GM12878 (cell line): ENCODE measurements at regions not wholly inside any gene's neighbourhood (a gene's known extent, or its start where the extent isn't known, plus 50 kb on each side); places are given as distances from the start of the nearest gene placed in this dataset.

ENCODE experiments used
- ATAC-seq: fragments of 200-7000 bp; cut with Tn5 transposase; 3 replicates; pipeline ENCODE4 v1.9.1; 2020; ENCODE audit warnings: mild to moderate bottlenecking, moderate library complexity
- BruUV-seq: library from RNA; stranded (reverse); fragments of 400-500 nt; replicated peaks from 2 replicates; lab custom pipeline; 2021; lab: Mats Ljungman, UMichigan
- CTCF ChIA-PET: fragments of 300-600 bp; sonication (Branson Sonifier 250); formaldehyde crosslinking; extraction: SDS; loops from one replicate; lab custom pipeline; 2021; ENCODE audit warnings: inconsistent platforms; lab: Yijun Ruan, JAX
- POLR2A ChIA-PET: fragments of 350-600 bp; formaldehyde crosslinking; extraction: SDS; loops from one replicate; lab custom pipeline; 2021; ENCODE audit warnings: inconsistent platforms; lab: Charles Lee
- RAD21 ChIA-PET: fragments of 300-600 bp; sonication (Branson Sonifier 250); formaldehyde crosslinking; loops from one replicate; lab custom pipeline; 2023; ENCODE audit warnings: antibody characterized with exemption; ENCODE audit not compliant: unreplicated experiment; lab: Charles Lee
- SMC1A ChIA-PET: fragments of 300-600 bp; sonication (Branson Sonifier 250); formaldehyde crosslinking; loops from one replicate; lab custom pipeline; 2023; ENCODE audit not compliant: unreplicated experiment, uncharacterized antibody; lab: Charles Lee
- DNase-seq: peaks from one replicate; pipeline ENCODE4 v3.0.0-alpha.2; 2011; ENCODE audit warnings: low read depth, low spot score
- FAIRE-seq: peaks from 3 replicates; lab custom pipeline; 2011; peaks lifted over from hg19 to GRCh38; lab: Jason Lieb, UNC
- H2AFZ ChIP-seq: 2 replicates; pipeline ENCODE4 v1.6.0; 2011; ENCODE audit warnings: low read depth, low read length, control low read depth; ENCODE audit not compliant: control insufficient read depth
- H3K27ac ChIP-seq: 2 replicates; pipeline ENCODE4 v1.5.1; 2011; ENCODE audit warnings: control low read depth; ENCODE audit not compliant: control insufficient read depth, insufficient read depth
- H3K27me3 ChIP-seq, 2 experiments: replicated peaks in 1 of 2; 2 replicates each; pipeline versions ENCODE4 v1.6.0 to v1.6.1; 2011; ENCODE audit warnings: low read length in 1 of 2; ENCODE audit not compliant: control insufficient read depth in 2 of 2, insufficient read depth in 2 of 2
- H3K36me3 ChIP-seq, 2 experiments: 2 replicates each; pipeline ENCODE4 v1.5.1; 2011; ENCODE audit warnings: low read length in 1 of 2; ENCODE audit not compliant: control insufficient read depth in 2 of 2, insufficient read depth in 2 of 2
- H3K4me1 ChIP-seq: 2 replicates; pipeline ENCODE4 v1.6.1; 2011; ENCODE audit warnings: mild to moderate bottlenecking, low read length, moderate library complexity, mixed read lengths; ENCODE audit not compliant: control insufficient read depth, insufficient read depth
- H3K4me2 ChIP-seq: 2 replicates; pipeline ENCODE4 v1.6.0; 2011; ENCODE audit warnings: control low read depth; ENCODE audit not compliant: control insufficient read depth, insufficient read depth
- H3K4me3 ChIP-seq: fragments of 200-600 bp; sonication (generic); 2 replicates; pipeline ENCODE4 v1.5.1; 2016
- H3K79me2 ChIP-seq: 2 replicates; pipeline ENCODE4 v1.6.0; 2011; ENCODE audit warnings: low read length; ENCODE audit not compliant: control insufficient read depth, insufficient read depth
- H3K9ac ChIP-seq: 2 replicates; pipeline ENCODE4 v1.8.0; 2011; ENCODE audit warnings: low read length, control low read depth, mixed read lengths; ENCODE audit not compliant: control insufficient read depth, insufficient read depth
- H3K9me3 ChIP-seq: replicated peaks from 3 replicates; pipeline ENCODE4 v1.5.1; 2011; ENCODE audit warnings: mild to moderate bottlenecking, low read length; ENCODE audit not compliant: control insufficient read depth, insufficient read depth
- H4K20me1 ChIP-seq: 2 replicates; pipeline ENCODE4 v1.6.0; 2011; ENCODE audit not compliant: control insufficient read depth, insufficient read depth
- EP300 ChIP-seq, 2 experiments: fragments of 150-350 bp in 1 of 2; IDR thresholded peaks; 2 replicates each; pipeline ENCODE4 v1.6.1; 2011 to 2012; ENCODE audit warnings: low read depth in 2 of 2, low read length in 2 of 2, borderline replicate concordance in 1 of 2, improper control_type of control experiment in 1 of 2, inconsistent platforms in 1 of 2; ENCODE audit not compliant: control insufficient read depth in 1 of 2
- FOXM1 ChIP-seq: IDR thresholded peaks from 2 replicates; pipeline ENCODE4 v1.6.1; 2012; ENCODE audit warnings: low read depth, mild to moderate bottlenecking, inconsistent platforms, low read length, moderate library complexity
- HDGF ChIP-seq: fragments of 450-650 bp; IDR thresholded peaks from 2 replicates; pipeline ENCODE4 v1.6.1; 2016; ENCODE audit warnings: antibody characterized with exemption
- KDM1A ChIP-seq: fragments of 200-600 bp; sonication (generic); IDR thresholded peaks from 2 replicates; pipeline ENCODE4 v1.6.1; 2016; ENCODE audit warnings: borderline replicate concordance
- POU2F2 ChIP-seq: IDR thresholded peaks from 3 replicates; pipeline ENCODE4 v1.6.1; 2011; ENCODE audit warnings: low read depth, mild to moderate bottlenecking, low read length, borderline replicate concordance
- SREBF1 ChIP-seq: IDR thresholded peaks from 2 replicates; pipeline ENCODE4 v1.6.1; 2012; ENCODE audit warnings: mild to moderate bottlenecking, low read length
- WGBS: methylation state at CpG from one replicate; pipeline ENCODE4 v1.1.6; 2016; ENCODE audit warnings: low lambda C conversion rate; ENCODE audit not compliant: insufficient replicate concordance, insufficient coverage; ENCODE audit errors: missing lambda C conversion rate; 5-methylcytosine and 5-hydroxymethylcytosine counted together
- in situ Hi-C: fragments of 300-500 bp; cut with MboI; formaldehyde crosslinking; loops from 9 replicates; pipeline ENCODE4 v1.14.3; 2018; ENCODE audit warnings: mixed read lengths
- intact Hi-C: fragments of 100-400 bp; cut with micrococcal nuclease; formaldehyde crosslinking; loops from one replicate; pipeline ENCODE4 v1.14.2; 2022; ENCODE audit not compliant: unreplicated experiment
- TF ChIP-seq, protein P1 (sequence below): IDR thresholded peaks from 2 replicates; pipeline ENCODE4 v1.6.1; 2012; ENCODE audit warnings: mild to moderate bottlenecking, low read depth, low read length
- TF ChIP-seq, protein P2 (sequence below): IDR thresholded peaks from 2 replicates; pipeline ENCODE4 v1.6.1; 2012; ENCODE audit warnings: improper control_type of control experiment, low read depth, low read length; ENCODE audit not compliant: insufficient replicate concordance
- TF ChIP-seq, protein P3 (sequence below): IDR thresholded peaks from 2 replicates; pipeline ENCODE4 v1.6.1; 2011; ENCODE audit warnings: borderline replicate concordance, low read depth, mild to moderate bottlenecking, moderate library complexity, mixed read lengths, low read length; ENCODE audit not compliant: insufficient read depth; ENCODE audit errors: extremely low read length
- TF ChIP-seq, protein P4 (sequence below): fragments of 450-650 bp; IDR thresholded peaks from 2 replicates; pipeline ENCODE4 v1.6.1; 2017; ENCODE audit warnings: mild to moderate bottlenecking, low read depth, inconsistent platforms; ENCODE audit not compliant: poor library complexity, severe bottlenecking

DNA sequence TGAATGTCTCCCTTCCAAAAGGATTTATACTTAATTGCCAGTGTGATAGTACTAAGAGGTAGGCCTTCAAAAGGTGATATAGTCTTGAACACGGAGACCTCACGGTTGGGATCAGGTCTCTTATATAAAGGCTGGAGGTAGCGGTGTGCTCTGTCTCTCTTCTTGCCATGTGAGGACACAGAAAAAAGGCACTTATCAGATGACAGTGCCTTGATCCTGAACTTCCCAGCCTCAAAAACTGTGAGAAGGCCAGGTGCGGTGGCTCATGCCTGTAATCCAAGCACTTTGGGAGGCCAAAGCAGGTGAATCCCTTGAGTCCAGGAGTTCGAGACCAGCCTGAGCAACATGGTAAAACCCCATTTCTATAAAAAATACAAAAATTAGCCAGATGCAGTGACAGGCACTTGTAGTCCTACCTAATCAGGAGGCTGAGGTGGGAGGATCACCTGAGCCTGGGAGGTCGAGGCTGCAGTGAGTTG is 108.9 kb upstream of the TOP3B start:
- BruUV-seq: no TSS peak
- POLR2A ChIA-PET: interaction anchor here (0.7 kb wide), 1 partner anchor 20 kb away, joined by 5 read pairs; no protein-coding TSS in a partner anchor
- Histone ChIP-seq H3K4me3 (no peak overlapping the region), H4K20me1 (no peaks in the 10 kb centered on the region), H2AFZ (no peak overlapping the region), H3K4me2 (no peak overlapping the region), H3K9me3 (peaks cover 3% of the 10 kb centered on the region; the same call in 2 of the 3 replicates), H3K27me3 (no peaks in the 10 kb centered on the region), H3K79me2 (no peaks in the 10 kb centered on the region), H3K36me3 (no peaks in the 10 kb centered on the region), H3K27ac (no peak overlapping the region), H3K4me1 (peaks cover 3% of the 10 kb centered on the region), H3K9ac (no peak overlapping the region)
- CTCF ChIA-PET: no interaction called here
- intact Hi-C loops: no loop called here
- RAD21 ChIA-PET: interaction anchor here (0.7 kb wide), 1 partner anchor 30 kb away, joined by 5 read pairs; no protein-coding TSS in a partner anchor
- SMC1A ChIA-PET: no interaction called here
- DNase-seq (no peak), ATAC-seq (no peak), FAIRE-seq (no peak)
- in situ Hi-C loops: no loop called here
- WGBS: 91% methylated on average over 6 of the region's 6 CpGs
- TF ChIP-seq KDM1A (no peak), FOXM1 (no peak), HDGF (no peak), SREBF1 (no peak), EP300 (IDR thresholded peaks at IDR 0.05; ENCODE audit: borderline replicate concordance in 1 of 2, control insufficient read depth in 1 of 2, low read depth in 2 of 2, low read length in 2 of 2) (no peak), POU2F2 (no peak)
- TF ChIP-seq, protein P1, sequence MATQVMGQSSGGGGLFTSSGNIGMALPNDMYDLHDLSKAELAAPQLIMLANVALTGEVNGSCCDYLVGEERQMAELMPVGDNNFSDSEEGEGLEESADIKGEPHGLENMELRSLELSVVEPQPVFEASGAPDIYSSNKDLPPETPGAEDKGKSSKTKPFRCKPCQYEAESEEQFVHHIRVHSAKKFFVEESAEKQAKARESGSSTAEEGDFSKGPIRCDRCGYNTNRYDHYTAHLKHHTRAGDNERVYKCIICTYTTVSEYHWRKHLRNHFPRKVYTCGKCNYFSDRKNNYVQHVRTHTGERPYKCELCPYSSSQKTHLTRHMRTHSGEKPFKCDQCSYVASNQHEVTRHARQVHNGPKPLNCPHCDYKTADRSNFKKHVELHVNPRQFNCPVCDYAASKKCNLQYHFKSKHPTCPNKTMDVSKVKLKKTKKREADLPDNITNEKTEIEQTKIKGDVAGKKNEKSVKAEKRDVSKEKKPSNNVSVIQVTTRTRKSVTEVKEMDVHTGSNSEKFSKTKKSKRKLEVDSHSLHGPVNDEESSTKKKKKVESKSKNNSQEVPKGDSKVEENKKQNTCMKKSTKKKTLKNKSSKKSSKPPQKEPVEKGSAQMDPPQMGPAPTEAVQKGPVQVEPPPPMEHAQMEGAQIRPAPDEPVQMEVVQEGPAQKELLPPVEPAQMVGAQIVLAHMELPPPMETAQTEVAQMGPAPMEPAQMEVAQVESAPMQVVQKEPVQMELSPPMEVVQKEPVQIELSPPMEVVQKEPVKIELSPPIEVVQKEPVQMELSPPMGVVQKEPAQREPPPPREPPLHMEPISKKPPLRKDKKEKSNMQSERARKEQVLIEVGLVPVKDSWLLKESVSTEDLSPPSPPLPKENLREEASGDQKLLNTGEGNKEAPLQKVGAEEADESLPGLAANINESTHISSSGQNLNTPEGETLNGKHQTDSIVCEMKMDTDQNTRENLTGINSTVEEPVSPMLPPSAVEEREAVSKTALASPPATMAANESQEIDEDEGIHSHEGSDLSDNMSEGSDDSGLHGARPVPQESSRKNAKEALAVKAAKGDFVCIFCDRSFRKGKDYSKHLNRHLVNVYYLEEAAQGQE: no peak
- TF ChIP-seq, protein P2, sequence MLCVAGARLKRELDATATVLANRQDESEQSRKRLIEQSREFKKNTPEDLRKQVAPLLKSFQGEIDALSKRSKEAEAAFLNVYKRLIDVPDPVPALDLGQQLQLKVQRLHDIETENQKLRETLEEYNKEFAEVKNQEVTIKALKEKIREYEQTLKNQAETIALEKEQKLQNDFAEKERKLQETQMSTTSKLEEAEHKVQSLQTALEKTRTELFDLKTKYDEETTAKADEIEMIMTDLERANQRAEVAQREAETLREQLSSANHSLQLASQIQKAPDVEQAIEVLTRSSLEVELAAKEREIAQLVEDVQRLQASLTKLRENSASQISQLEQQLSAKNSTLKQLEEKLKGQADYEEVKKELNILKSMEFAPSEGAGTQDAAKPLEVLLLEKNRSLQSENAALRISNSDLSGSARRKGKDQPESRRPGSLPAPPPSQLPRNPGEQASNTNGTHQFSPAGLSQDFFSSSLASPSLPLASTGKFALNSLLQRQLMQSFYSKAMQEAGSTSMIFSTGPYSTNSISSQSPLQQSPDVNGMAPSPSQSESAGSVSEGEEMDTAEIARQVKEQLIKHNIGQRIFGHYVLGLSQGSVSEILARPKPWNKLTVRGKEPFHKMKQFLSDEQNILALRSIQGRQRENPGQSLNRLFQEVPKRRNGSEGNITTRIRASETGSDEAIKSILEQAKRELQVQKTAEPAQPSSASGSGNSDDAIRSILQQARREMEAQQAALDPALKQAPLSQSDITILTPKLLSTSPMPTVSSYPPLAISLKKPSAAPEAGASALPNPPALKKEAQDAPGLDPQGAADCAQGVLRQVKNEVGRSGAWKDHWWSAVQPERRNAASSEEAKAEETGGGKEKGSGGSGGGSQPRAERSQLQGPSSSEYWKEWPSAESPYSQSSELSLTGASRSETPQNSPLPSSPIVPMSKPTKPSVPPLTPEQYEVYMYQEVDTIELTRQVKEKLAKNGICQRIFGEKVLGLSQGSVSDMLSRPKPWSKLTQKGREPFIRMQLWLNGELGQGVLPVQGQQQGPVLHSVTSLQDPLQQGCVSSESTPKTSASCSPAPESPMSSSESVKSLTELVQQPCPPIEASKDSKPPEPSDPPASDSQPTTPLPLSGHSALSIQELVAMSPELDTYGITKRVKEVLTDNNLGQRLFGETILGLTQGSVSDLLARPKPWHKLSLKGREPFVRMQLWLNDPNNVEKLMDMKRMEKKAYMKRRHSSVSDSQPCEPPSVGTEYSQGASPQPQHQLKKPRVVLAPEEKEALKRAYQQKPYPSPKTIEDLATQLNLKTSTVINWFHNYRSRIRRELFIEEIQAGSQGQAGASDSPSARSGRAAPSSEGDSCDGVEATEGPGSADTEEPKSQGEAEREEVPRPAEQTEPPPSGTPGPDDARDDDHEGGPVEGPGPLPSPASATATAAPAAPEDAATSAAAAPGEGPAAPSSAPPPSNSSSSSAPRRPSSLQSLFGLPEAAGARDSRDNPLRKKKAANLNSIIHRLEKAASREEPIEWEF: no peak
- TF ChIP-seq, protein P3, sequence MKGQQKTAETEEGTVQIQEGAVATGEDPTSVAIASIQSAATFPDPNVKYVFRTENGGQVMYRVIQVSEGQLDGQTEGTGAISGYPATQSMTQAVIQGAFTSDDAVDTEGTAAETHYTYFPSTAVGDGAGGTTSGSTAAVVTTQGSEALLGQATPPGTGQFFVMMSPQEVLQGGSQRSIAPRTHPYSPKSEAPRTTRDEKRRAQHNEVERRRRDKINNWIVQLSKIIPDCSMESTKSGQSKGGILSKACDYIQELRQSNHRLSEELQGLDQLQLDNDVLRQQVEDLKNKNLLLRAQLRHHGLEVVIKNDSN: no peak
- TF ChIP-seq, protein P4, sequence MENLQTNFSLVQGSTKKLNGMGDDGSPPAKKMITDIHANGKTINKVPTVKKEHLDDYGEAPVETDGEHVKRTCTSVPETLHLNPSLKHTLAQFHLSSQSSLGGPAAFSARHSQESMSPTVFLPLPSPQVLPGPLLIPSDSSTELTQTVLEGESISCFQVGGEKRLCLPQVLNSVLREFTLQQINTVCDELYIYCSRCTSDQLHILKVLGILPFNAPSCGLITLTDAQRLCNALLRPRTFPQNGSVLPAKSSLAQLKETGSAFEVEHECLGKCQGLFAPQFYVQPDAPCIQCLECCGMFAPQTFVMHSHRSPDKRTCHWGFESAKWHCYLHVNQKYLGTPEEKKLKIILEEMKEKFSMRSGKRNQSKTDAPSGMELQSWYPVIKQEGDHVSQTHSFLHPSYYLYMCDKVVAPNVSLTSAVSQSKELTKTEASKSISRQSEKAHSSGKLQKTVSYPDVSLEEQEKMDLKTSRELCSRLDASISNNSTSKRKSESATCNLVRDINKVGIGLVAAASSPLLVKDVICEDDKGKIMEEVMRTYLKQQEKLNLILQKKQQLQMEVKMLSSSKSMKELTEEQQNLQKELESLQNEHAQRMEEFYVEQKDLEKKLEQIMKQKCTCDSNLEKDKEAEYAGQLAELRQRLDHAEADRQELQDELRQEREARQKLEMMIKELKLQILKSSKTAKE: no peak
